ENCODE measurements at regions not wholly inside any gene's neighbourhood (a gene's known extent, or its start where the extent isn't known, plus 50 kb on each side); places are given as distances from the start of the nearest gene placed in this dataset.

- Histone ChIP-seq H3K4me3 (replicated peaks; ENCODE audit: low read depth, low read length) (no peak overlapping the region), H3K27me3 (replicated peaks; ENCODE audit: control insufficient read depth, insufficient read depth, low read length) (no peaks in the 10 kb centered on the region), H3K36me3 (ENCODE audit: control insufficient read depth, insufficient read depth, low read length) (no peaks in the 10 kb centered on the region)
- DNase-seq (ENCODE audit: extremely low read depth, insufficient read length), result no peak
- no peak for TF ChIP-seq CTCF (IDR thresholded peaks at IDR 0.05; ENCODE audit: insufficient read depth, low read length, poor library complexity, severe bottlenecking)
These were observed 94.7 kb upstream of the EFEMP1 start for GRCh38 chr2:56018267-56018666.

- TF ChIP-seq CTCF (IDR thresholded peaks at IDR 0.05; ENCODE audit: insufficient read depth, low read length, poor library complexity, severe bottlenecking), result no peak
- Histone ChIP-seq H3K4me3 (replicated peaks; ENCODE audit: low read depth, low read length) (no peak overlapping the region), H3K36me3 (ENCODE audit: control insufficient read depth, insufficient read depth, low read length) (no peaks in the 10 kb centered on the region), H3K27me3 (replicated peaks; ENCODE audit: control insufficient read depth, insufficient read depth, low read length) (no peaks in the 10 kb centered on the region)
- no peak for DNase-seq (ENCODE audit: extremely low read depth, insufficient read length)
These were observed 97.5 kb upstream of the EFEMP1 start for GRCh38 chr2:56021136-56021474.

- no peak for TF ChIP-seq CTCF (IDR thresholded peaks at IDR 0.05; ENCODE audit: insufficient read depth, low read length, poor library complexity, severe bottlenecking)
- no peaks in the 10 kb centered on the region for H3K27me3 ChIP-seq (replicated peaks; ENCODE audit: control insufficient read depth, insufficient read depth, low read length)
- no peak overlapping the region for H3K4me3 ChIP-seq (replicated peaks; ENCODE audit: low read depth, low read length)
- H3K36me3 ChIP-seq (ENCODE audit: control insufficient read depth, insufficient read depth, low read length), result no peaks in the 10 kb centered on the region
- no peak for DNase-seq (ENCODE audit: extremely low read depth, insufficient read length)
These were observed 98.0 kb upstream of the EFEMP1 start for GRCh38 chr2:56021579-56021978.

- TF ChIP-seq CTCF (IDR thresholded peaks at IDR 0.05; ENCODE audit: insufficient read depth, low read length, poor library complexity, severe bottlenecking), result no peak
- H3K27me3 ChIP-seq (replicated peaks; ENCODE audit: control insufficient read depth, insufficient read depth, low read length), result no peaks in the 10 kb centered on the region
- H3K36me3 ChIP-seq (ENCODE audit: control insufficient read depth, insufficient read depth, low read length), result no peaks in the 10 kb centered on the region
- no peak overlapping the region for H3K4me3 ChIP-seq (replicated peaks; ENCODE audit: low read depth, low read length)
- DNase-seq (ENCODE audit: extremely low read depth, insufficient read length), result no peak
These were observed 102.0 kb upstream of the EFEMP1 start for GRCh38 chr2:56025469-56026193.

GRCh38 chr2:56026828-56027227 lies 103.2 kb upstream of the EFEMP1 start:
- H3K36me3 ChIP-seq (ENCODE audit: control insufficient read depth, insufficient read depth, low read length), result no peaks in the 10 kb centered on the region
- DNase-seq (ENCODE audit: extremely low read depth, insufficient read length), result no peak
- H3K27me3 ChIP-seq (replicated peaks; ENCODE audit: control insufficient read depth, insufficient read depth, low read length), result no peaks in the 10 kb centered on the region
- no peak overlapping the region for H3K4me3 ChIP-seq (replicated peaks; ENCODE audit: low read depth, low read length)
- no peak for TF ChIP-seq CTCF (IDR thresholded peaks at IDR 0.05; ENCODE audit: insufficient read depth, low read length, poor library complexity, severe bottlenecking)

GRCh38 chr2:56030062-56030461 lies 106.5 kb upstream of the EFEMP1 start:
- no peak for TF ChIP-seq CTCF (IDR thresholded peaks at IDR 0.05; ENCODE audit: insufficient read depth, low read length, poor library complexity, severe bottlenecking)
- DNase-seq (ENCODE audit: extremely low read depth, insufficient read length), result no peak
- H3K36me3 ChIP-seq (ENCODE audit: control insufficient read depth, insufficient read depth, low read length), result no peaks in the 10 kb centered on the region
- H3K4me3 ChIP-seq (replicated peaks; ENCODE audit: low read depth, low read length), result no peak overlapping the region
- H3K27me3 ChIP-seq (replicated peaks; ENCODE audit: control insufficient read depth, insufficient read depth, low read length), result no peaks in the 10 kb centered on the region
